OCI-LY1 (cell line): ENCODE measurements at regions not wholly inside any gene's neighbourhood (a gene's known extent, or its start where the extent isn't known, plus 50 kb on each side); places are given as distances from the start of the nearest gene placed in this dataset.

Source experiments
- H2AFZ ChIP-seq: fragments of 200-600 bp; sonication (generic), shearing (Covaris generic); 2 replicates; pipeline ENCODE4 v1.6.0; 2014; ENCODE audit warnings: antibody characterized with exemption, mild to moderate bottlenecking, low read length
- H3F3A ChIP-seq: fragments of 200-600 bp; sonication (generic), shearing (Covaris generic); 2 replicates; pipeline ENCODE4 v1.6.0; 2014; ENCODE audit warnings: mild to moderate bottlenecking, antibody characterized with exemption, low read length, moderate library complexity; ENCODE audit not compliant: insufficient read depth
- H3K27ac ChIP-seq: fragments of 200-600 bp; sonication (generic); 2 replicates; pipeline ENCODE4 v1.5.1; 2014; ENCODE audit warnings: low read length, mixed run types, mild to moderate bottlenecking, low read depth; ENCODE audit not compliant: poor library complexity, severe bottlenecking
- H3K27me3 ChIP-seq: fragments of 200-600 bp; sonication (generic); 2 replicates; pipeline ENCODE4 v1.6.0; 2014; ENCODE audit warnings: antibody characterized with exemption, mild to moderate bottlenecking, low read length, moderate library complexity; ENCODE audit not compliant: insufficient read depth
- H3K36me3 ChIP-seq: fragments of 200-600 bp; sonication (generic); 2 replicates; pipeline ENCODE4 v1.6.1; 2014; ENCODE audit warnings: mild to moderate bottlenecking, antibody characterized with exemption, low read length, moderate library complexity, mixed read lengths; ENCODE audit not compliant: insufficient read depth
- H3K4me1 ChIP-seq: fragments of 200-600 bp; sonication (generic); 2 replicates; pipeline ENCODE4 v1.5.1; 2014; ENCODE audit warnings: mild to moderate bottlenecking, low read length, moderate library complexity; ENCODE audit not compliant: insufficient read depth, severe bottlenecking
- H3K4me2 ChIP-seq: fragments of 200-600 bp; sonication (generic), shearing (Covaris generic); 2 replicates; pipeline ENCODE4 v1.6.1; 2014; ENCODE audit warnings: low read length
- H3K4me3 ChIP-seq: fragments of 200-600 bp; sonication (generic); 2 replicates; pipeline ENCODE4 v1.5.1; 2014; ENCODE audit warnings: low read length, low read depth, mild to moderate bottlenecking, mixed read lengths; ENCODE audit not compliant: poor library complexity, severe bottlenecking
- H3K79me2 ChIP-seq: fragments of 200-600 bp; shearing (Covaris generic); 2 replicates; pipeline ENCODE4 v1.6.1; 2016; ENCODE audit warnings: mixed run types, low read length, mixed read lengths; ENCODE audit not compliant: insufficient read depth
- H3K9ac ChIP-seq: fragments of 200-600 bp; sonication (generic), shearing (Covaris generic); 2 replicates; pipeline ENCODE4 v1.6.1; 2014; ENCODE audit warnings: mild to moderate bottlenecking, low read length, mixed read lengths
- H3K9me2 ChIP-seq: fragments of 200-600 bp; sonication (generic), shearing (Covaris generic); 2 replicates; pipeline ENCODE4 v1.6.1; 2014; ENCODE audit warnings: low read depth, mild to moderate bottlenecking, low read length, mixed read lengths
- H3K9me3 ChIP-seq: fragments of 200-600 bp; shearing (Covaris generic); 2 replicates; pipeline ENCODE4 v1.6.1; 2014; ENCODE audit warnings: low read length, mixed read lengths
- H4K20me1 ChIP-seq: fragments of 200-600 bp; sonication (generic), shearing (Covaris generic); 2 replicates; pipeline ENCODE4 v1.6.0; 2016; ENCODE audit warnings: mild to moderate bottlenecking, low read length; ENCODE audit not compliant: insufficient read depth
- EZH2 ChIP-seq: fragments of 200-600 bp; sonication (generic), shearing (Covaris generic); IDR thresholded peaks from 2 replicates; pipeline ENCODE4 v1.8.0; 2017; ENCODE audit warnings: borderline replicate concordance, mixed run types, mild to moderate bottlenecking, antibody characterized with exemption, low read length, moderate library complexity, mixed read lengths
- TF ChIP-seq, protein P1 (sequence below): fragments of 200-600 bp; sonication (generic), shearing (Covaris generic); IDR thresholded peaks from 2 replicates; pipeline ENCODE4 v1.5.1; 2017; ENCODE audit warnings: mild to moderate bottlenecking, antibody characterized with exemption, low read length, moderate library complexity, mixed read lengths

- no peak for TF ChIP-seq EZH2
- TF ChIP-seq, protein P1, sequence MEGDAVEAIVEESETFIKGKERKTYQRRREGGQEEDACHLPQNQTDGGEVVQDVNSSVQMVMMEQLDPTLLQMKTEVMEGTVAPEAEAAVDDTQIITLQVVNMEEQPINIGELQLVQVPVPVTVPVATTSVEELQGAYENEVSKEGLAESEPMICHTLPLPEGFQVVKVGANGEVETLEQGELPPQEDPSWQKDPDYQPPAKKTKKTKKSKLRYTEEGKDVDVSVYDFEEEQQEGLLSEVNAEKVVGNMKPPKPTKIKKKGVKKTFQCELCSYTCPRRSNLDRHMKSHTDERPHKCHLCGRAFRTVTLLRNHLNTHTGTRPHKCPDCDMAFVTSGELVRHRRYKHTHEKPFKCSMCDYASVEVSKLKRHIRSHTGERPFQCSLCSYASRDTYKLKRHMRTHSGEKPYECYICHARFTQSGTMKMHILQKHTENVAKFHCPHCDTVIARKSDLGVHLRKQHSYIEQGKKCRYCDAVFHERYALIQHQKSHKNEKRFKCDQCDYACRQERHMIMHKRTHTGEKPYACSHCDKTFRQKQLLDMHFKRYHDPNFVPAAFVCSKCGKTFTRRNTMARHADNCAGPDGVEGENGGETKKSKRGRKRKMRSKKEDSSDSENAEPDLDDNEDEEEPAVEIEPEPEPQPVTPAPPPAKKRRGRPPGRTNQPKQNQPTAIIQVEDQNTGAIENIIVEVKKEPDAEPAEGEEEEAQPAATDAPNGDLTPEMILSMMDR = no peak
- Histone ChIP-seq H3K79me2 (no peaks in the 10 kb centered on the region), H3K27me3 (no peaks in the 10 kb centered on the region), H3K36me3 (no peaks in the 10 kb centered on the region), H3K4me2 (no peak overlapping the region), H3K9me3 (no peaks in the 10 kb centered on the region), H3K9me2 (no peaks in the 10 kb centered on the region), H3K27ac (no peak overlapping the region), H2AFZ (no peak overlapping the region), H3K4me1 (no peaks in the 10 kb centered on the region), H3F3A (no peaks in the 10 kb centered on the region), H3K9ac (no peak overlapping the region), H3K4me3 (no peak overlapping the region), H4K20me1 (no peaks in the 10 kb centered on the region)
These were observed 237.6 kb upstream of the CCNH start for GRCh38 chr5:87650284-87650683.

- Histone ChIP-seq H3K9me3 (no peaks in the 10 kb centered on the region), H3K9ac (no peak overlapping the region), H3K79me2 (no peaks in the 10 kb centered on the region), H3K27ac (no peak overlapping the region), H3K4me2 (no peak overlapping the region), H3K27me3 (no peaks in the 10 kb centered on the region), H3K36me3 (no peaks in the 10 kb centered on the region), H3K4me3 (no peak overlapping the region), H4K20me1 (no peaks in the 10 kb centered on the region), H2AFZ (no peak overlapping the region), H3K9me2 (no peaks in the 10 kb centered on the region), H3F3A (no peaks in the 10 kb centered on the region), H3K4me1 (no peaks in the 10 kb centered on the region)
- TF ChIP-seq, protein P1 = no peak
- no peak for TF ChIP-seq EZH2
These were observed 236.7 kb upstream of the CCNH start for GRCh38 chr5:87649455-87649854.

DNA sequence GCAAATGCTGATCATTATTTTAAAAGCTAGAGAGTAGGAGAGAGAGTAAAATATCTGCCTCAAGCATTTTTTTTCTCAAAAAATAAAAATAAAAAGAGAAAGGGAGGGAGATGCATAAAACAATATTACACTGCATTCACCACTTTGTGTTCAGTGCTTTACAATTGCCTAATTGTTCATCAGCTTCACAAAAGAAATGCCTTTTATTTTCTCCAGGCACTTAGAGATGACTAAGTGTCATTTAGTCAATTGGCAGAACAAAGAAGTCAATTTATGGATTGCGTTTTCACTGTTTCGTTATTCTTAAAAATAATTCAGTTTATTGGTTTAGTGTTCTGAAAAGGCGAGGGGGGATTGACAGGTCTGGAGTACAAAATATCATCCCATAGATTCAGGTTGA lies 232.5 kb upstream of the CCNH start:
- no peaks in the 10 kb centered on the region for H3K79me2 ChIP-seq
- H3K9me2 ChIP-seq = no peaks in the 10 kb centered on the region
- no peaks in the 10 kb centered on the region for H3K9me3 ChIP-seq
- H3K36me3 ChIP-seq = no peaks in the 10 kb centered on the region
- TF ChIP-seq EZH2 = no peak
- TF ChIP-seq, protein P1 = no peak
- H2AFZ ChIP-seq = no peak overlapping the region
- no peak overlapping the region for H3K4me2 ChIP-seq
- no peaks in the 10 kb centered on the region for H3F3A ChIP-seq
- no peak overlapping the region for H3K9ac ChIP-seq
- H3K4me3 ChIP-seq = no peak overlapping the region
- no peaks in the 10 kb centered on the region for H4K20me1 ChIP-seq
- H3K27ac ChIP-seq = no peak overlapping the region
- H3K4me1 ChIP-seq = no peaks in the 10 kb centered on the region
- H3K27me3 ChIP-seq = no peaks in the 10 kb centered on the region
